ENCODE measurements at regions not wholly inside any gene's neighbourhood (a gene's known extent, or its start where the extent isn't known, plus 50 kb on each side); places are given as distances from the start of the nearest gene placed in this dataset.
A peak's percentile ranks its signal among the peaks of the same experiment; 100 is the strongest.

- Histone ChIP-seq H3K79me2 (ENCODE audit: low read length) (no peaks in the 10 kb centered on the region), H3K4me3 (ENCODE audit: low read length) (no peak overlapping the region), H3K9me2 (replicated peaks; ENCODE audit: low read length) (no peaks in the 10 kb centered on the region), H3K4me2 (ENCODE audit: low read length) (no peak overlapping the region), H3K4me1 (ENCODE audit: insufficient read depth, low read length) (no peaks in the 10 kb centered on the region), H3K27ac (ENCODE audit: low read length) (no peak overlapping the region), H3K27me3 (ENCODE audit: low read length) (no peaks in the 10 kb centered on the region), H3K36me3 (ENCODE audit: low read depth, low read length) (no peaks in the 10 kb centered on the region), H3K9ac (ENCODE audit: low read length) (no peak overlapping the region), H4K20me1 (ENCODE audit: low read length) (no peaks in the 10 kb centered on the region), H3K9me3 (ENCODE audit: low read length) (no peaks in the 10 kb centered on the region), H3F3A (ENCODE audit: low read length, unreplicated experiment) (no peaks in the 10 kb centered on the region), H2AFZ (ENCODE audit: low read length) (no peak overlapping the region)
- ATAC-seq = no peak
- intact Hi-C loops (cut with micrococcal nuclease) = no loop called here
- TF ChIP-seq EZH2phosphoT487 (IDR thresholded peaks at IDR 0.05; ENCODE audit: borderline replicate concordance, low read length) (no peak), EZH2 (IDR thresholded peaks at IDR 0.05; ENCODE audit: low read length, unreplicated experiment) (no peak)
- TF ChIP-seq, protein P1, sequence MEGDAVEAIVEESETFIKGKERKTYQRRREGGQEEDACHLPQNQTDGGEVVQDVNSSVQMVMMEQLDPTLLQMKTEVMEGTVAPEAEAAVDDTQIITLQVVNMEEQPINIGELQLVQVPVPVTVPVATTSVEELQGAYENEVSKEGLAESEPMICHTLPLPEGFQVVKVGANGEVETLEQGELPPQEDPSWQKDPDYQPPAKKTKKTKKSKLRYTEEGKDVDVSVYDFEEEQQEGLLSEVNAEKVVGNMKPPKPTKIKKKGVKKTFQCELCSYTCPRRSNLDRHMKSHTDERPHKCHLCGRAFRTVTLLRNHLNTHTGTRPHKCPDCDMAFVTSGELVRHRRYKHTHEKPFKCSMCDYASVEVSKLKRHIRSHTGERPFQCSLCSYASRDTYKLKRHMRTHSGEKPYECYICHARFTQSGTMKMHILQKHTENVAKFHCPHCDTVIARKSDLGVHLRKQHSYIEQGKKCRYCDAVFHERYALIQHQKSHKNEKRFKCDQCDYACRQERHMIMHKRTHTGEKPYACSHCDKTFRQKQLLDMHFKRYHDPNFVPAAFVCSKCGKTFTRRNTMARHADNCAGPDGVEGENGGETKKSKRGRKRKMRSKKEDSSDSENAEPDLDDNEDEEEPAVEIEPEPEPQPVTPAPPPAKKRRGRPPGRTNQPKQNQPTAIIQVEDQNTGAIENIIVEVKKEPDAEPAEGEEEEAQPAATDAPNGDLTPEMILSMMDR (conservative IDR thresholded peaks at IDR 0.05; ENCODE audit: low read depth, low read length) = no peak
- POLR2A ChIA-PET (ENCODE audit: unreplicated experiment) = no interaction called here
- CTCF ChIA-PET = no interaction called here
- no peak for DNase-seq
- no TSS peak for BruUV-seq (replicated peaks)
These were observed 453.7 kb downstream of the PCDH17 start for GRCh38 chr13:58085274-58085673.

GRCh38 chr13:58085819-58086218, 454.3 kb downstream of the PCDH17 start:
- Histone ChIP-seq H3K36me3 (ENCODE audit: low read depth, low read length) (no peaks in the 10 kb centered on the region), H2AFZ (ENCODE audit: low read length) (no peak overlapping the region), H3K9ac (ENCODE audit: low read length) (no peak overlapping the region), H3K27me3 (ENCODE audit: low read length) (no peaks in the 10 kb centered on the region), H3K27ac (ENCODE audit: low read length) (no peak overlapping the region), H3F3A (ENCODE audit: low read length, unreplicated experiment) (no peaks in the 10 kb centered on the region), H3K9me2 (replicated peaks; ENCODE audit: low read length) (no peaks in the 10 kb centered on the region), H3K9me3 (ENCODE audit: low read length) (no peaks in the 10 kb centered on the region), H3K4me1 (ENCODE audit: insufficient read depth, low read length) (no peaks in the 10 kb centered on the region), H3K79me2 (ENCODE audit: low read length) (no peaks in the 10 kb centered on the region), H4K20me1 (ENCODE audit: low read length) (no peaks in the 10 kb centered on the region), H3K4me3 (ENCODE audit: low read length) (no peak overlapping the region), H3K4me2 (ENCODE audit: low read length) (no peak overlapping the region)
- ATAC-seq (no peak), DNase-seq (no peak)
- ChIA-PET POLR2A (ENCODE audit: unreplicated experiment) (no interaction called here), CTCF (no interaction called here)
- intact Hi-C loops (cut with micrococcal nuclease) = no loop called here
- BruUV-seq (replicated peaks) = no TSS peak
- TF ChIP-seq, protein P1 (conservative IDR thresholded peaks at IDR 0.05; ENCODE audit: low read depth, low read length) = no peak
- TF ChIP-seq EZH2phosphoT487 (IDR thresholded peaks at IDR 0.05; ENCODE audit: borderline replicate concordance, low read length) (no peak), EZH2 (IDR thresholded peaks at IDR 0.05; ENCODE audit: low read length, unreplicated experiment) (no peak)

DNA sequence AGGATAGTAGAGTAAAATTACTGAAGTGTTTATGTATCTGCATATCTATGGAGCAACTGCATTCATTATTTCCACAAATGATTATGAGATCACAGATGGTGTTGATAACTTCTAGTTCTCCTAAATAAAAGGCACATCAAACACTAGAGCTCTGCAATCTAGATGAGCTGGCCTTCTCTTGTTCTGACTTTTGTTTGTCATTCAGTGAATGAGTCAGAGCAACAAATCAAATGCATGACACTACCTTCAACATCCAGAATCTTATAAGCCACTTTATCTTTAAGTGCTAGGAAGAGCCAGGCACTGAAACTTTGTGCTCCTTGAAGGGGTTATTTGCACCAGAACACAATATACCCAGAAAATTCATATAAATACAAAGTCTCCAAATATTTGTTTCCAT, 456.0 kb downstream of the PCDH17 start:
- Histone ChIP-seq H3K27ac (ENCODE audit: low read length) (no peak overlapping the region), H3K4me3 (ENCODE audit: low read length) (no peak overlapping the region), H3K9me2 (replicated peaks; ENCODE audit: low read length) (no peaks in the 10 kb centered on the region), H3K9me3 (ENCODE audit: low read length) (no peaks in the 10 kb centered on the region), H3K4me2 (ENCODE audit: low read length) (no peak overlapping the region), H3K36me3 (ENCODE audit: low read depth, low read length) (no peaks in the 10 kb centered on the region), H4K20me1 (ENCODE audit: low read length) (no peaks in the 10 kb centered on the region), H3K27me3 (ENCODE audit: low read length) (no peaks in the 10 kb centered on the region), H3K9ac (ENCODE audit: low read length) (no peak overlapping the region), H2AFZ (ENCODE audit: low read length) (no peak overlapping the region), H3K79me2 (ENCODE audit: low read length) (no peaks in the 10 kb centered on the region), H3F3A (ENCODE audit: low read length, unreplicated experiment) (no peaks in the 10 kb centered on the region), H3K4me1 (ENCODE audit: insufficient read depth, low read length) (no peaks in the 10 kb centered on the region)
- ChIA-PET POLR2A (ENCODE audit: unreplicated experiment) (no interaction called here), CTCF (no interaction called here)
- BruUV-seq (replicated peaks) = no TSS peak
- intact Hi-C loops (cut with micrococcal nuclease) = no loop called here
- DNase-seq (peak; percentile 2), ATAC-seq (no peak)
- TF ChIP-seq EZH2phosphoT487 (IDR thresholded peaks at IDR 0.05; ENCODE audit: borderline replicate concordance, low read length) (no peak), EZH2 (IDR thresholded peaks at IDR 0.05; ENCODE audit: low read length, unreplicated experiment) (no peak)
- TF ChIP-seq, protein P1 (conservative IDR thresholded peaks at IDR 0.05; ENCODE audit: low read depth, low read length) = no peak
